ENCODE measurements at regions not wholly inside any gene's neighbourhood (a gene's known extent, or its start where the extent isn't known, plus 50 kb on each side); places are given as distances from the start of the nearest gene placed in this dataset.

DNA sequence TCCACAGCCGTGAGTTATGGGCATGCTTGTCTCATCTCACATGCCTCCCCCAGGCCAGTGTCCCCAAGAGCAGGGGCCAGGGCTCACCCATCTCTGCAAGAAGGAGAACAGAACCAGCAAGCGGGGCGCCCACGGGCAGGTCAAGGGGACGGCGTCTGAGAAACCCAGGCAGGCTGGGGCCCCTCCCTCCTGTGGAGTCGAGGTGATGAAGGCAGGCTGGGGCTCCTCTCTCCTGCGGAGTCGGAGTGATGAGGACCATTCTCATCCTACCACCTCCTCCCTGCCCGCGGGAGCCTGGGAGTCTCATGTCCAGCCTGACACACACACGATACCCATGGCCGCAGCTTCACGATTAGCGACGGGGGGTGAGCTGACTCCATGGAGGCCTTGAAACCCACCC, 141.9 kb downstream of the CTTN start:
- Histone ChIP-seq H3K4me3 (replicated peaks in 1 of 3; ENCODE audit: insufficient read depth in 1 of 3, low read depth in 2 of 3, low read length in 3 of 3) (no peak overlapping the region), H4K20me1 (ENCODE audit: insufficient read depth, low read length) (0 out of 2 replicates have a peak, but pooled peaks cover 10% of the 10 kb centered on the region), H3K9me3 (ENCODE audit: low read length) (no peaks in the 10 kb centered on the region), H3K27ac (ENCODE audit: extremely low read length, insufficient read depth, low read length) (no peak overlapping the region), H3K27me3 (ENCODE audit: control insufficient read depth in 1 of 2, insufficient read depth in 2 of 2, low read length in 2 of 2) (no peaks in the 10 kb centered on the region), H3K9ac (ENCODE audit: insufficient read depth, low read depth, low read length) (no peak overlapping the region), H3K4me2 (ENCODE audit: low read depth, low read length) (no peak overlapping the region), H3K4me1 (ENCODE audit: insufficient read depth, low read length) (no peaks in the 10 kb centered on the region), H3K79me2 (ENCODE audit: insufficient read depth, low read length) (no peaks in the 10 kb centered on the region), H2AFZ (ENCODE audit: low read length) (no peak overlapping the region), H3K36me3 (replicated peaks in 1 of 2; ENCODE audit: control insufficient read depth in 1 of 2, insufficient read depth in 2 of 2, low read length in 2 of 2) (no peaks in the 10 kb centered on the region; a peak in 1 of 5 replicates)
- intact Hi-C loops (cut with micrococcal nuclease; ENCODE audit: unreplicated experiment), result no loop called here
- BruUV-seq (replicated peaks), result no TSS peak
- FAIRE-seq (no peak), DNase-seq (ENCODE audit: low spot score) (no peak), ATAC-seq (no peak)
- WGBS (ENCODE audit: low lambda C conversion rate), result 95% methylated on average over 10 of the region's 16 CpGs
- in situ Hi-C loops (cut with HindIII; ENCODE audit: extremely low pct_ligation_motif_present, low pct_unique_long_range_greater_than_20kb), result no loop called here
- TF ChIP-seq, protein P1, sequence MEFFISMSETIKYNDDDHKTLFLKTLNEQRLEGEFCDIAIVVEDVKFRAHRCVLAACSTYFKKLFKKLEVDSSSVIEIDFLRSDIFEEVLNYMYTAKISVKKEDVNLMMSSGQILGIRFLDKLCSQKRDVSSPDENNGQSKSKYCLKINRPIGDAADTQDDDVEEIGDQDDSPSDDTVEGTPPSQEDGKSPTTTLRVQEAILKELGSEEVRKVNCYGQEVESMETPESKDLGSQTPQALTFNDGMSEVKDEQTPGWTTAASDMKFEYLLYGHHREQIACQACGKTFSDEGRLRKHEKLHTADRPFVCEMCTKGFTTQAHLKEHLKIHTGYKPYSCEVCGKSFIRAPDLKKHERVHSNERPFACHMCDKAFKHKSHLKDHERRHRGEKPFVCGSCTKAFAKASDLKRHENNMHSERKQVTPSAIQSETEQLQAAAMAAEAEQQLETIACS (CRISPR knock-in tag; IDR thresholded peaks at IDR 0.05), result no peak
- TF ChIP-seq ZNF234 (CRISPR knock-in tag; conservative IDR thresholded peaks at IDR 0.05) (no peak), MED13 (CRISPR knock-in tag; IDR thresholded peaks at IDR 0.05) (no peak), GABPA (IDR thresholded peaks at IDR 0.05; ENCODE audit: low read depth, low read length) (no peak), GABPA (CRISPR knock-in tag; IDR thresholded peaks at IDR 0.05; ENCODE audit: low read depth) (no peak), ZNF501 (CRISPR knock-in tag; IDR thresholded peaks at IDR 0.05) (no peak), STAT5B (CRISPR knock-in tag; IDR thresholded peaks at IDR 0.05) (no peak), ZNF577 (CRISPR knock-in tag; IDR thresholded peaks at IDR 0.05; ENCODE audit: borderline replicate concordance, low read depth) (no peak)
- TF ChIP-seq, protein P2, sequence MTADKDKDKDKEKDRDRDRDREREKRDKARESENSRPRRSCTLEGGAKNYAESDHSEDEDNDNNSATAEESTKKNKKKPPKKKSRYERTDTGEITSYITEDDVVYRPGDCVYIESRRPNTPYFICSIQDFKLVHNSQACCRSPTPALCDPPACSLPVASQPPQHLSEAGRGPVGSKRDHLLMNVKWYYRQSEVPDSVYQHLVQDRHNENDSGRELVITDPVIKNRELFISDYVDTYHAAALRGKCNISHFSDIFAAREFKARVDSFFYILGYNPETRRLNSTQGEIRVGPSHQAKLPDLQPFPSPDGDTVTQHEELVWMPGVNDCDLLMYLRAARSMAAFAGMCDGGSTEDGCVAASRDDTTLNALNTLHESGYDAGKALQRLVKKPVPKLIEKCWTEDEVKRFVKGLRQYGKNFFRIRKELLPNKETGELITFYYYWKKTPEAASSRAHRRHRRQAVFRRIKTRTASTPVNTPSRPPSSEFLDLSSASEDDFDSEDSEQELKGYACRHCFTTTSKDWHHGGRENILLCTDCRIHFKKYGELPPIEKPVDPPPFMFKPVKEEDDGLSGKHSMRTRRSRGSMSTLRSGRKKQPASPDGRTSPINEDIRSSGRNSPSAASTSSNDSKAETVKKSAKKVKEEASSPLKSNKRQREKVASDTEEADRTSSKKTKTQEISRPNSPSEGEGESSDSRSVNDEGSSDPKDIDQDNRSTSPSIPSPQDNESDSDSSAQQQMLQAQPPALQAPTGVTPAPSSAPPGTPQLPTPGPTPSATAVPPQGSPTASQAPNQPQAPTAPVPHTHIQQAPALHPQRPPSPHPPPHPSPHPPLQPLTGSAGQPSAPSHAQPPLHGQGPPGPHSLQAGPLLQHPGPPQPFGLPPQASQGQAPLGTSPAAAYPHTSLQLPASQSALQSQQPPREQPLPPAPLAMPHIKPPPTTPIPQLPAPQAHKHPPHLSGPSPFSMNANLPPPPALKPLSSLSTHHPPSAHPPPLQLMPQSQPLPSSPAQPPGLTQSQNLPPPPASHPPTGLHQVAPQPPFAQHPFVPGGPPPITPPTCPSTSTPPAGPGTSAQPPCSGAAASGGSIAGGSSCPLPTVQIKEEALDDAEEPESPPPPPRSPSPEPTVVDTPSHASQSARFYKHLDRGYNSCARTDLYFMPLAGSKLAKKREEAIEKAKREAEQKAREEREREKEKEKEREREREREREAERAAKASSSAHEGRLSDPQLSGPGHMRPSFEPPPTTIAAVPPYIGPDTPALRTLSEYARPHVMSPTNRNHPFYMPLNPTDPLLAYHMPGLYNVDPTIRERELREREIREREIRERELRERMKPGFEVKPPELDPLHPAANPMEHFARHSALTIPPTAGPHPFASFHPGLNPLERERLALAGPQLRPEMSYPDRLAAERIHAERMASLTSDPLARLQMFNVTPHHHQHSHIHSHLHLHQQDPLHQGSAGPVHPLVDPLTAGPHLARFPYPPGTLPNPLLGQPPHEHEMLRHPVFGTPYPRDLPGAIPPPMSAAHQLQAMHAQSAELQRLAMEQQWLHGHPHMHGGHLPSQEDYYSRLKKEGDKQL (CRISPR knock-in tag; IDR thresholded peaks at IDR 0.05; ENCODE audit: low read depth), result no peak
- POLR2A ChIA-PET, result no interaction called here
- CTCF ChIA-PET (ENCODE audit: low intra/inter-chr PET ratio, low total read pairs), result no interaction called here
